GM18519 (cell line): ENCODE measurements at regions not wholly inside any gene's neighbourhood (a gene's known extent, or its start where the extent isn't known, plus 50 kb on each side); places are given as distances from the start of the nearest gene placed in this dataset.

Experiments used
- ATAC-seq: cut with Tn5 transposase; IDR thresholded peaks from one replicate; pipeline ENCODE4 v1.9.1; 2021; ENCODE audit warnings: mild to moderate bottlenecking, moderate library complexity; ENCODE audit not compliant: unreplicated experiment, low FRiP score

DNA sequence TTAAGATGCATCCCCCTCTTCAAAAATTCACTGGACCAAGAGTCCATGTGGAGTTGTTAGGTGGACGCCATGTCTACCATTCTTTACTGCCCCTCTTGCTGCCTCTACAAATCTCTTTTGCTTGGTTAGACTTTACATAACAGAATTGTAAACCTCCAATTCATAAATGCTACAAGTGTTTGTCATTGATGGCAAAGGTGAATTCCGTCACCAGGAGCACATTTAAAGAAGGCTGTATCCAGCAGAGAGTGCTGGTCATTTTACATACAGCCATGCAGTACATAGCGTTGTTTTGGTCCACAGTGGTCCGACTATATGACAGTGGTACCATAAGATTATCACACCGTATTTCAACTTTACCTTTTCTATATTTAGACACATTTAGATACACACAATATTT lies 274.5 kb downstream of the MYCN start:
- ATAC-seq = no peak

DNA sequence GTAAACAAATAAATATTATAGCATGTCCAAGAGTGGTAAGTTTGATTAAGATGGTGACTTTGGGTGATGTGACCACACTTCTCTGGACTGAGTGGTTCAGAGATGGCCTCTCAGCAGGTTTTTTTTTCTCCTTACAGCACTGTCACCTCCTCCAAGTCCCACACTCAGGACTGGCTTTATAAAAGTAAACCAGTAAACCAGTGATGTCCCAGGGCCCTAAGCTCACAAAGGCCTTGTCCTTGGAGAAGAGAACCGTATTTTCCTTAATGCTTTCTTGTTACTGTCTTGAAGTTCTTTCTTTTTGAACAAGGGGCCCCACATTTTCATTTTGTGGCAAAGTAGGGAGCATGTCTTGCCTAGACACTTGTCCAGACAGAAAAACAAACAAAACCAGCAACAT lies 274.0 kb downstream of the MYCN start:
- no peak for ATAC-seq

DNA sequence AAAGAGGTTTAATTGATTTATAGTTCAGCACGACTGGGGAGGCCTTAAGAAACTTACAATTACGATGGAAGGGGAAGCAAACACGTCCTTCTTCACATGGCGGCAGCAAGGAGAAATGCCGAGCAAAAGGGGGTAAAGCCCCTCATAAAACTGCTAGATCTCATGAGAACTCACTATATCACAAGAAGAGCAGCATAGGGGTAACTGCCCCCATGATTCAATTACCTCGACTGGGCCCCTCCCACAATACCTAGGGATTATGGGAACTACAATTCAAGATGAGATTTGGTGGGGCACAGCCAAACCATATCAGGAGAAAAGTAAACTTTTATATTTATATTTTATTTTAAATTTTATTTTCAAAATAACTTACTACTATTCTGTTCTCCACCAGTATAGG lies 272.0 kb downstream of the MYCN start:
- no peak for ATAC-seq

DNA sequence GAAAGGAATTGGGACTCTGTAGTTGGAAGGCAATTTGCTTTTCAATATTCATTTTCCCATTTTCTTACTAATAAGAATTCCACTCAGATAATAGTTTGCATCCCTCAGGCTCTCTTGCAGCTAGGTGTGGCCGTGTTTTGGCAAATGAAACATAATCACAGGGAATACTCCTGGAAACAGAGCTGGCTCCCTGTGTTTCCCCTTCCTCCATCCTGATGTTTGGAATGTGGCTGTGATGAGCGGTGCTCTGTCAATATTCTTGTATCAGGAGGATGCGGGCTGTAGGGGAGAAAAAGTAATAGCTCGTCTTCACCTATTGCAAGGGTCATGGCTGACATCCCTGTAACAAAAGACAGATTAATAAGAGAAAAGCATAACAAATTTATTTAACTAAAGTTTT lies 271.0 kb downstream of the MYCN start:
- no peak for ATAC-seq

DNA sequence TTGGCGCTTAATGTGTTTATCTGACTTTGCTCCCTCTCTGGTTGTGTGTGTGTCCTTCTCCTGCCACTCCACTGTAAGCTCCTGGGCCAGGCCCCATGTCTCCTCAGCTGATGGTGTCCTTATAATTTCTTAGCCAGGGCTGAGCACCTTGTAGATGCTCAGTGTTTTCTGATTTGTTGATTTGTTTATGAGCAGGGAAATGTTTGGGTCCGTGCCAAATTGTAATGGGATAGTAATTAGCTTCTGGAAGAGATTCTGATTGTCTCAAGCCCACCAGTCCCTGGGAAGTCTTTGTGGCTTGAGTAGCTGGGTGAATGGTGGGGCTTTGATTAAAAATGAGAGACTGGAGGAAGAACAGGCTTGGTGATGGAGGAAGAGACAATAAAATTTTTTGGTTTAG lies 270.5 kb downstream of the MYCN start:
- ATAC-seq = no peak

DNA sequence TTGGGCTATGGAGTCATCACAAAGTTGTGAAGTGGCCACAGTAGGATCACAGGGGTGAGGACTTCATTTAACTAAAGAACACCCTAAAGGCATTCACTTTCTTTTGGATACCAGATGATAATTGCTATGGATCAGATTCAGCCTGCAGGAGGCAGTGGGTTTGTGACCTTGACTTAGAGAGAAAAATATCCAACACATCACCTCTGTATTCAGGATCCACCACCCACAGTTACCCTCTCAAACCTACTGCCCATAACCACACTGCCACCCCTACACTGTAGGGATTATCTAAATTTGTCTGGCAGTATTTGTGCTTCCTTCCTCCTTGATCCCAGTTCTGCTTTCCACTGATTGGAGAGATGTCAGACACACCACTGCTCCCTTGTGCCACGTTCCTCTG lies 269.4 kb downstream of the MYCN start:
- ATAC-seq = no peak

DNA sequence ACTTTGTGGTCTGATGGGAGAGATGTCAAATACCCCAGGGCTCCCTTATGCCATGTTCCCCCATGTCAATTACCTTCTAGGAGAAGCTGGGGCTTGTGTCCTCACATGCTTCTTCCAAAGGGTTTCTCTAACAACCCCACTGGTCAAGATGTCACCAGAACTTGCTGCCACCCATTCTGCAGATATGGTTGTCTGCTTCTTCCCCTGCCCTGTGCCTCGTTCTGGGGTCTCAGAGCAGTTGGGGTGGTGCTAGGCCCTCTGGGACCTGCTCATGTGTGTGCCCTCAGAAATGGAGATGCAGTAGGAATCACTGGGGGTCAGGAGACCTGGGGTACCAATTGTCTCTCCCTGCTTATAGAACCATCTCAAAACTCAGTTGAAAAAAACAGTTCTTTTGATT lies 268.6 kb downstream of the MYCN start:
- ATAC-seq = no peak

DNA sequence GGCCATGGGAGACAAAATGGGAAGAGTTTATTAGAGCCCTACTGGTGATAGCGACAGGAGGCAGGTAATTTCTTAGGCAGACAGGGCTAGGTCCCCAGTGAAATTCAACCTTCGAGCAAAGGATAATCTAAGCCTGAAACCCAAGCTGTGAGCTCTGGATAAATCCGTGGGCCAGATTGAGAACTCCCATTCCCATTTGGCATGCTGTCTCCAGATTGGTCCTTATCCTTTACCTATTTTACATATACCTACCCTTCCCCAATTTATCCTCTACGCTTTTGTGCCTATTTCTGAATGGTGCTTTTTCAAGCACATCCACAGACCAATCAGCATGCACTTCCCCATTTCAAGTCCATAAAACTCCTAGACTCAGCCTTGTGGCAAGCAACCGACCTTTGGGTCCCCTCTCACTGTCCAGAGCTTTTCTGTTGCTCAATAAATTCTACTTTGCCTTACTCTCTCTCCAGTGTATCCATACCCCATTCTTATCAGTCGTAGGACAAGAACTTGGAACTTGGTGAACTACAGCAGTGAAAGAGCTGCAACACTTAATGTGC lies 268.0 kb downstream of the MYCN start:
- no peak for ATAC-seq

DNA sequence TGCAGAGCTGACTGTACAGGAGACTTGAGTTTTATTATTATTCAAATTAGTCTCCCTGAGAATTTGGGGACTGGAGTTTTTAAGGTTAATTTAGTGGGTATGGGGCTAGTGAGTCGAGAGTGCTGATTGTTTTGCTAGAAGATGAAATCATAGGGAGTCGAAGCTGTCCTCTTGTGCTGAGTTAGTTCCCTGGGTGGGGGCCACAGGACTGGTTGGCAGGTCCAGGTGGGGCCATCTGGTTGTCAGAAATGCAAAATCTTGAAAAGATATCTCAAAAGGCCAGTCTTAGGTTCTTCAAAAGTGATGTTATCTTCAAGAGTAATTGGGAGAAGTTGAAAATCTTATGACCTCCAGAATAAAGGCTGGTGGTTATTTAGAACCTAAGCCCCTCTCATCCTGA lies 267.3 kb downstream of the MYCN start:
- ATAC-seq = no peak

DNA sequence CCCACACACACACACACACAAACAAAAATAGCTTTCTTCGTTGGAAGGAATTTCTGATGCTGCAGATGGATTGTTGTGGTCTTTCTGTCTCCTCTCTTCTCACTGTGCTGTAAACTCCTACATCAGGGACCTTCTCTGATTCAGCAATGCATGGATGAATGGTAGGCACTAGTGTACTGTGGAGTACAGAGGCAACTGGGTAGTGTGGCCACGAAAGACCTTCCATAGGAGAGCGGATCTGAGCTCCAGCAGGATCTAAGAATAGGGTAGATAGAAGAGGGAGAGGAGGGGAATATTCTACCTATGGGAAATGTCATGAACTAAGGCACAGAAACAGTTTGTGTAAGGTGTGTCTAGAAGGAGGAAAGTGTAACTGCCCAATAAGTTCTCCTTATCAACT lies 266.8 kb downstream of the MYCN start:
- ATAC-seq = no peak

DNA sequence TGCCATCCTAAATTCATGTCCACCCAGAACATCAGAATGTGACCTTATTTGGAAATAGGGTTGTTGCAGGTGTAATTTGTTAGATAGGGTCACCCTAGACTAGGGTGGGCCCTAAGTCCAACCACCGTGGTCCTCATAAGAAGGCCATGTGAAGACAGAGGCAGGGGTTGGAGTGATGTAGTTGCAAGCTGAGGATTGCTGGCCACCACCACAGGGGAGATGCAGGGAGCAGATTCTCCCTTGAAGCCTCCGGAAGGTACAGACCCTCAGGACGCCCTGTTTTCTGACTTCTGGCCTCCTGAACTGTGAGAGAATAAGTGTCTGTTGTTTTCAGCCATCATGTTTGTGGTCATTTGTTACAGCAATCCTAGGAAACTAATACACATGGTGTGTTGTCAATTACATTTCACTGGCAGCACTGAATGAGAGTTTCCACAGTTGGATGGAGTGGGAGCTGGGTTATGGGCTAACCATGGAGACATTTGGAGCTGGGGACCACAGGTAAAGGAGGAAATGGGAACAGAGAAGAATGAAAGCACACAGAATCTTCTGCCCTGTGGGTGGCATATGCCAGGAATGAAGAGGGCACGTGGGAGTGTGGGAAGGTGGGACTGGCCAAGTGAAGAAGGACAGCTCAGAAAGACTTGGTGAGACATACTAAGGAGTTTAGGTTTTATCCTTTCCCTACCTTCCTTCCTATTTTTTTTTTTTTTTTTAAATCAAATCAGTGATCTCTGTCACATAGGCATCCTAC lies 266.0 kb downstream of the MYCN start:
- no peak for ATAC-seq

DNA sequence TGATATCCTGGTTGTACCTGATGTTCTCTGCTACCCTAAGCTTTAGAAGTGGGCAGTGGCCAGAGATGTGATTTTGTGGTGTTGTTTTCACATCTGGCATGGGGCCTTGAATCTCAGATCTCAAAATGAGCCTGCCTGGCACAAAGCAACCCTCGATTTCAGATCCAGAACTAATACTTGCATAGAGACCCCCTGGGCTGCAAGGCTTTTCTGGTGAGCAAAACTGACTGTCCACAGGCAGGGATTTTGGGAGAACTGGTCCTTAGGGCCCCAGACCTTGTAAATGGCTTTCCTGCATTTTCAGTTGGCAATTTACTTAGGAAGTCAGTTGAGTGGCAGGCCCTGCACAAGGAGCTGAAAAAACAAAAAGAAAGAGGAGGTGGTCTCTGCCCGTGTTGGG lies 265.3 kb downstream of the MYCN start:
- ATAC-seq = no peak

DNA sequence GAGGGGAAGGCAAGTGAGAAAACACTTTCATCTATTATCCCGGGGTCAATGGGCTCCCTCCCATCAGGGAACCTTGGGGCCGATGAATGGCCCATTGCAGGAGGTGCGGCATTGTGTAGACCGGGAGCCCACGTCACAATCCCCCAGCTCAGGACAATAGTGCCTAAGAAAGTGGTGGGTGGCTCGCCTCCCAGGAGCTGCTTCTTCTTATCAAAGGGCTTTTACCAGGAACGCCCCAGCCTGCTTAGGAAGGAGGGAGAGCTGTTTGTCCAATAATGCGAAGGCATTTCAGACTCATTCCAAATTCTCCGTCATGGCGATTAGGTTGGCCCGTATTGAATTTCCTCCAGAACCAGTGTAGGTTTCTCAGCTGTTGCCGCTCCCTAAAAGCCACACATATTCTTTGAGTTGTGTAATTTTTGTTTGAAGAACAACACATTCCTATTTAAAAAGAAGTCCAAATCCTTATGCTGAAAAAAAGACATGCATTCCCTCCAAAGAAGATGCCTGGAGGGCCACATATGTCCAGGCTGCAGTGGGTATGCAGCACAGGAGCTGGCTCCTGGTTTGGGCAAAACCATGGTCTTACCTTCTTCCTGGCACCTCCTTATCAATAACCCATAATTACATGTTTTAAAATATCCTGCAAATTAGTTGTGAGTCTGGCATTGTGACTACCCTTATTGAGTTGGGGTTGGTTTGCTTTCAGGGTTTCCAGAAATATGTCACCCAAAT lies 264.7 kb downstream of the MYCN start:
- no peak for ATAC-seq

DNA sequence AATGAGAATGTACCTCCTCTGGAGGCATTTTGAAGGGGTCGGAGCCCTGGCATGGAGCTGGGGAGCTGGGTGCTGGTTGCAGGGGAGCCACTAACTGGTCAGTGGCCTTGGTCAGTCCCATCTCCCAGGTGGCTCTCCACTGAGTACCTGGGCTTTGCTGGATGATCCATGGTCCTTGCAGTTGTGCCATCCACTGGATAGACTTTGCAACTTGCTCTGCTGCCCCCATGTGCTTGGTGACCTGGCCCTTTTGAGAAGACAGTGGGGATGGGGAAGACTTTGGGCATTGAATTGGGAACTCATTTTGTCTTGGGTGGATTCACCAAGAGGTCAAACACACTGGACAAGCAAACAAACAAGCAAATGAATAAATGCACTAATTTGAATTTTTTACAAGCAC lies 263.9 kb downstream of the MYCN start:
- ATAC-seq = no peak

DNA sequence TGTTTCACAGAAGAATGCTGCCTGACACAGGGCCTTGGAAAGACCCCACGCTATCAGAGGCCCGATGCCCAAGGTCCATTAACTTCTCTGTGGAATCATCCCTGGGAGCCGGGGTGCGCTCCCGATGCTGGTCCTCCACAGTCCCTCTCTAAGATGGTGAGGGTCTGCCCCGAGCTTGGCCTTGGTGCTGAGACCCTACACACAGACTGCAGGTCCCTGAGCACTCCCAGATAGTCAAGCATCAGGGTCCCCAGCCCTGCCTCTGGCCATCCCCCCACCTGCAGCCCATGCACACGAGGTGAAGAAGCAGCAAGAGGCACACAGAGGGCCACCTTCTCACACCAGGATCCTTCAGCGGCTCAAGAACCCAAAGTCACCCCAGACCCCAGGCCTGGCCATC lies 263.3 kb downstream of the MYCN start:
- ATAC-seq = no peak

DNA sequence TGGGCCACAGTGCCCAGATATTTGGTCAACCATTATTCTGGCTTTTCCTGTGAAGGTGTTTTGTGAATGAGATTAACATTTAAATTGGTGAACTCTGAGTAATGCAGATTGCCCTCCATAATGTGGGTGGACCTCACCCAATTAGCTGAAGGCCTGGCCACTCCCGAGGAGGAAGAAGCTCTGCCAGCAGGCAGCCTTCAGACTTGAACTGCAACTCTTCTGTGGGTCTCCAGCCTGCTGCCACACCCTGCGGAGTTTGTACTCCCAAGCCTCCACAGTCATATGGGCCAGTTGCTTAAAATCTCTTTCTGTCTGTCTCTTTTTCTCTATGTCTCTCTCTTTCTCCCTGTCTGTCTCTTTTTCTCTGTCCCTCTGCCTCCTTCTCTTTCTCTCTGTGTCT lies 262.7 kb downstream of the MYCN start:
- ATAC-seq = no peak

DNA sequence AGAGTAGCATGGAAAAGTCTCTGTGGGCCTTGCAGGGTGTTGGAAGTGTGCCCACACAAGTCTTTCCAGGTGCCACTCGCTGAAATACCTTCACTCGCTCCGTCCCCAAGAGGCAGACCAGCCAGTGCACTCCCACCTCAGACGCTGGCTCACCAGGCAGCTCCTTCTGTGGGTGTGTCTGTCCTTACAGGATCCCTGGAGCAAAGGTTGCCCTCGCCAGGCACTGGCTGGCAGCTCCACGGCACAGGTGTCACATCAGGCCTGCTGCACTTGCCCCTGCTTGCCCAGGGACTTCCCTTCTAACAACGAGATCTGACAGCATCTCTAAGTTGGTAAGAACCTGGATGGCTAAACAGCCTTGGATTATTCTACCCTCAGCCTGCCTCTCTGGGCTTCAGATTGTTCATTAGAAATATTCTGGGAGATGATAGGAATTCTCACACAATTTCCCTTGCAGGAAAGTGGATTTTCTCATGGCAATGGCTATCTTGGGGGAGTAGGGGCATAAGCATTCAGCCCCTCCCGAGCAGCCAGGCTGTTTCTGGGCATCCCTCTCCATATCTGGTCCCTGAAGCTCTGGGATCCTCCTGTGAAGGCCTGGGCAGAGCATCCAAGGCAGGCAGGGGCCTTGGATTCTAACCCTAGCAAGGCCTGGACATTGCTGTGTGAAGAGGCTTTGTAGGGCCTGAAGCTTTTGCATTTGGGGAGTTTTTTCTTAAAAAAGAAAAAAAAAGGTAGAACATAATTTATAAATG lies 262.1 kb downstream of the MYCN start:
- ATAC-seq = no peak

DNA sequence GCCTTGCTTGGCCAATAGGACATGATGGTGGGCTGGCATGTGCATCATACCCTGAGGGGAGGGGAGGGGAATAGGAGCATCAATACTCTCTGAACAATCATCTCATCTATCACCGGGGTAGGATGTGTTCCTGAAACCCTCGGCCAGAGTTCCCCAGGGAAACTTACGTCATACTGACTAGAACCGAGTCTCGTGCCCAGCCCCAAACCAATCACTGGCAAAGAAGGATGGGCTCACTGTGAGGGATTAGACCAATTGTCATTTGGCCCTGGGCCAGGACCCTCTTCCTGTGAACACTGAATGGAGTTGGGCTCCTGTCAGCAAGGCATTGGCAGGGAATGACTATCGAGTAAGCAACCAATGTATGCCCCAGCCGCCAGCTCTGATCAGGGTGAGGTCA lies 261.5 kb downstream of the MYCN start:
- no peak for ATAC-seq

DNA sequence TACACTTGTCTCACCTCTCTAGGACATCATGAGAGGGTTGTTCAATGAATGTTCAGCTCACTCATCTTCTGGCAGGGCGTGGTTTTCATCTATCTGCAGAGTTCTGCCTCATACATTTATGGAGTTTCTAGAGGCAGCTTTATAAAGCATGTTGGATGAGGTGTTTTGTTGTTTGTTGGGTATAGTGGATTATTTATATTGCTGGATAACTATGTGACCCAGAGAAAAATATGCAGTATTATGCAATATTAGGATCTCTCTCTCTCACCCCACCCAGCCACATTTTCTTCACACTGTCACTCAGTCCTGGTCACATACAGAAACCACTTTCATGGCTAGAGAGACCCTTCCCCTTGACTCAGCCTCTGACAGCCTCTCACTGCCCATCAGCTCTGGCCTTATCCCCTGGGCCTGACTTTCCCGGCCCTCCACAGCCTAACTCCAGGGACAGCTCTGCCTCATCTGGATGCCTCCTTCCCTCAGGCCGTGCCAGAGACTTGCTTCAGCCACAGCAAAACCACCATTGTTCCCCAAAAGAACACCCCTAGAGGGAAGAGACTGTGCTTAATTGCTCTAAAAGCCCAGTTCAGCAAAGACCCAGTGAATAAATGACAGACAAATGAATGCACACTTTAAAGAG lies 260.3 kb downstream of the MYCN start:
- ATAC-seq = no peak

DNA sequence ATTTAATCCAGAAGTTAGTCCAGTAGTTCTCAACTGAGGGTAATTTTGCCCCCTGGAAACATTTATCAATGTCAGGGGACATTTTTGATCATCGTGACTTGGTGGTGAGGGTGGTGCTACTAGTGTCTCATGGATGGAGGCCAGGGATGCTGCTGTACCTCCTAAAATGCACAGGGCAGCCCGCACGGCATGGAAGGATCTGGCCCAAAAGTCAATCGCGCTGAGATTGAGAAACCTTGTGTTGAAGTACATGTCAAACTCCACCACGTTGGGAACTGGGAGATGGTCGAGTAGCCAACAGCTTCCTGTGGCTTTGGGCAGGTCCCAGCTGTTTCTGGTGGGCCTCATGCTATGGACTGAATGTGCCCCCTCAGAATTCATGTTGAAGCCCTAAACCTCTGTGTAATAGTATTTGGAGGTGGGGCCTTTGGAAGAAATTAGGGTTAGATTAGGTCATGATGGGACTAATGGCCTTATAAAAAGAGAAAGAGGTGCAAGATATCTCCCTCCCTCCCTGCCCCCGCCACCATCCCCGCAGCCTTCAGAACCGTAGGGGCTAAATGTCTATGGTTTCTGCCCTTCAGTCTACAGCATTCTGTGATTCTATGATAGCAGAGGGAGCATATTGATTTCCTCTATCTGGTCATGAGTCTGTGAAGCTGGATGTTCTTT lies 259.7 kb downstream of the MYCN start:
- ATAC-seq = no peak
